LoVo (cell line): ENCODE measurements at regions not wholly inside any gene's neighbourhood (a gene's known extent, or its start where the extent isn't known, plus 50 kb on each side); places are given as distances from the start of the nearest gene placed in this dataset.

Experiments
- DNase-seq: peaks from one replicate; pipeline ENCODE4 v3.0.0-alpha.2; 2016; ENCODE audit warnings: low spot score

GRCh38 chr5:6194906-6195612 is 183.3 kb downstream of the MED10 start:
- no peak for DNase-seq

- DNase-seq, result no peak
Measured at GRCh38 chr5:6194261-6194875, 184.0 kb downstream of the MED10 start.

GRCh38 chr5:6193310-6193709 is 185.0 kb downstream of the MED10 start:
- no peak for DNase-seq

GRCh38 chr5:6190838-6191237 is 187.5 kb downstream of the MED10 start:
- DNase-seq, result no peak

- no peak for DNase-seq
Measured at GRCh38 chr5:6188976-6189375, 189.4 kb downstream of the MED10 start.

- no peak for DNase-seq
Measured at GRCh38 chr5:6188344-6188743, 190.0 kb downstream of the MED10 start.

GRCh38 chr5:6187501-6187900 is 190.8 kb downstream of the MED10 start:
- DNase-seq, result no peak

- no peak for DNase-seq
Measured at GRCh38 chr5:6185574-6185973, 192.8 kb downstream of the MED10 start.

- no peak for DNase-seq
Measured at GRCh38 chr5:6184481-6184880, 193.9 kb downstream of the MED10 start.

GRCh38 chr5:6183391-6184390 is 194.7 kb downstream of the MED10 start:
- no peak for DNase-seq

GRCh38 chr5:6182271-6182815 is 196.0 kb downstream of the MED10 start:
- DNase-seq, result no peak

GRCh38 chr5:6181871-6182270 is 196.5 kb downstream of the MED10 start:
- DNase-seq, result no peak

- DNase-seq, result no peak
Measured at GRCh38 chr5:6181147-6181729, 197.1 kb downstream of the MED10 start.

- DNase-seq, result no peak
Measured at GRCh38 chr5:6180231-6180872, 198.0 kb downstream of the MED10 start.

GRCh38 chr5:6178846-6179532 is 199.4 kb downstream of the MED10 start:
- DNase-seq, result no peak

GRCh38 chr5:6177926-6178325 is 200.4 kb downstream of the MED10 start:
- no peak for DNase-seq

- no peak for DNase-seq
Measured at GRCh38 chr5:6176102-6176693, 202.1 kb downstream of the MED10 start.

GRCh38 chr5:6175172-6175854 is 203.0 kb downstream of the MED10 start:
- DNase-seq, result no peak

GRCh38 chr5:6169660-6170059 is 208.7 kb downstream of the MED10 start:
- DNase-seq, result no peak
